ENCODE measurements at regions not wholly inside any gene's neighbourhood (a gene's known extent, or its start where the extent isn't known, plus 50 kb on each side); places are given as distances from the start of the nearest gene placed in this dataset.

DNA sequence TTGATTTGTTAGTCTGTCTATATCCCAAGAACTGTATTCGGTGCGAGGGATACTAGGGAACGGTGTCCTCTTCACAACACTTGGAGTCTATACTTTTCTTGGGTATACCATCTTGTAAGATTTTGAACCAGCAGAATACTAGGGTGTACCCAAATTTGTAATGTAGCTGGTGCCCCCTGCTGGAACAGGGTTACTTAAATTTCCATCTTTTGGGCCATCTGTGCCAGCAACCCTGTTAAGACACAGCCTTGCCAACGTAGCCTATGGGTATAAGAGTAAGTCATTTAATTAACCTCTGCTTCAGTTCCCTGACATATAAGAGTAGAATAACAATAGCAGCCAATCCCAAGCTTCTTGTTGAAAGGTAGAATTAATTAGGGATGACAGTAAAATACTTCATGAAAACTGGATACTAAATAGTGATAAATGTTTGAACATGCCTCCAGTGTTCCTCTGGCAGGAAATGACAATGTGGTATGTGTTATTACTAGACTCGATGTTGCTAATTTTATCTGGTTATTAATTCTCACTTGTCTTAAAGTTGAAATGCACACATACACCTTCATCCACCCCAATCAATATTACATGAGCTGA lies 607.6 kb downstream of the FGF9 start:
- peak in 1 of 2 donors; percentile 65 for DNase-seq (ENCODE audit: low read depth in 2 of 2)
- Histone ChIP-seq H3K27ac (ENCODE audit: insufficient read depth, low read length) (no peak overlapping the region), H3K27me3 (ENCODE audit: control insufficient read depth, insufficient read depth, low read length) (no peaks in the 10 kb centered on the region), H3K4me3 (replicated peaks in 1 of 4; ENCODE audit: control extremely low read depth in 1 of 4, insufficient read depth in 1 of 4, low read depth in 3 of 4, low read length in 4 of 4) (no peak overlapping the region), H3K79me2 (ENCODE audit: control insufficient read depth, insufficient read depth, low read length) (no peaks in the 10 kb centered on the region), H3K36me3 (ENCODE audit: control insufficient read depth, insufficient read depth, low read length) (no peaks in the 10 kb centered on the region), H2AFZ (ENCODE audit: low read length) (no peak overlapping the region), H3K4me2 (ENCODE audit: extremely low read depth, insufficient read depth, low read length) (no peak overlapping the region), H4K20me1 (ENCODE audit: control insufficient read depth, extremely low read depth, insufficient read depth, low read length) (no peaks in the 10 kb centered on the region), H3K4me1 (ENCODE audit: control insufficient read depth, extremely low read depth, insufficient read depth, low read length) (no peaks in the 10 kb centered on the region), H3K9ac (ENCODE audit: insufficient read depth, low read length) (no peak overlapping the region), H3K9me3 (ENCODE audit: control insufficient read depth, insufficient read depth, low read depth, low read length) (no peaks in the 10 kb centered on the region)
- TF ChIP-seq EZH2 (IDR thresholded peaks at IDR 0.05; ENCODE audit: low read length, missing control alignments): no peak
- TF ChIP-seq, protein P1, sequence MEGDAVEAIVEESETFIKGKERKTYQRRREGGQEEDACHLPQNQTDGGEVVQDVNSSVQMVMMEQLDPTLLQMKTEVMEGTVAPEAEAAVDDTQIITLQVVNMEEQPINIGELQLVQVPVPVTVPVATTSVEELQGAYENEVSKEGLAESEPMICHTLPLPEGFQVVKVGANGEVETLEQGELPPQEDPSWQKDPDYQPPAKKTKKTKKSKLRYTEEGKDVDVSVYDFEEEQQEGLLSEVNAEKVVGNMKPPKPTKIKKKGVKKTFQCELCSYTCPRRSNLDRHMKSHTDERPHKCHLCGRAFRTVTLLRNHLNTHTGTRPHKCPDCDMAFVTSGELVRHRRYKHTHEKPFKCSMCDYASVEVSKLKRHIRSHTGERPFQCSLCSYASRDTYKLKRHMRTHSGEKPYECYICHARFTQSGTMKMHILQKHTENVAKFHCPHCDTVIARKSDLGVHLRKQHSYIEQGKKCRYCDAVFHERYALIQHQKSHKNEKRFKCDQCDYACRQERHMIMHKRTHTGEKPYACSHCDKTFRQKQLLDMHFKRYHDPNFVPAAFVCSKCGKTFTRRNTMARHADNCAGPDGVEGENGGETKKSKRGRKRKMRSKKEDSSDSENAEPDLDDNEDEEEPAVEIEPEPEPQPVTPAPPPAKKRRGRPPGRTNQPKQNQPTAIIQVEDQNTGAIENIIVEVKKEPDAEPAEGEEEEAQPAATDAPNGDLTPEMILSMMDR (conservative IDR thresholded peaks at IDR 0.05 in 1 of 2, IDR thresholded peaks at IDR 0.05 in 1 of 2; ENCODE audit: low read depth in 1 of 2, low read length in 2 of 2): peak; percentile 40 to 52

DNA sequence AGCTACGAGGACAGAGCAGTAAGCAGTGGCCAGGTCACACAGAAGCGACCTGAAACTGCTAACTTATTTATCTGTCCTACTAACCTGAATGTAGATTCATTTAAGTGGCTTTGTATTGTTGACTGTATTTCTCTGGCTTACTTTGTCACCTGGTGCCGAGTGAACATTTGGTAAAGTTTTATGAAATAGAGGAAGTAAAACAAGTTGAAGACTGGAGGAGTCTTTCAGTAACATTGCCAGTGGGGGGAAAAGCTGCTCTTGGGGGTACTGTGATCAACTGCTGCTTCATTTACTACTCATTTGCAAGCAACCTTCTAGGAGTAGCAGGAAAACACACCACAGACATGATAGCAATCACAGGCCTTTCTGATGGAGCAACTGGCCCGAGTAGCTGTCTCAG lies 615.0 kb downstream of the FGF9 start:
- Histone ChIP-seq H2AFZ (ENCODE audit: low read length) (no peak overlapping the region), H3K36me3 (ENCODE audit: control insufficient read depth, insufficient read depth, low read length) (no peaks in the 10 kb centered on the region), H3K27ac (ENCODE audit: insufficient read depth, low read length) (no peak overlapping the region), H3K27me3 (ENCODE audit: control insufficient read depth, insufficient read depth, low read length) (no peaks in the 10 kb centered on the region), H3K4me1 (ENCODE audit: control insufficient read depth, extremely low read depth, insufficient read depth, low read length) (no peaks in the 10 kb centered on the region), H3K4me3 (replicated peaks in 1 of 4; ENCODE audit: control extremely low read depth in 1 of 4, insufficient read depth in 1 of 4, low read depth in 3 of 4, low read length in 4 of 4) (no peak overlapping the region), H3K4me2 (ENCODE audit: extremely low read depth, insufficient read depth, low read length) (no peak overlapping the region), H3K9me3 (ENCODE audit: control insufficient read depth, insufficient read depth, low read depth, low read length) (no peaks in the 10 kb centered on the region), H4K20me1 (ENCODE audit: control insufficient read depth, extremely low read depth, insufficient read depth, low read length) (no peaks in the 10 kb centered on the region), H3K9ac (ENCODE audit: insufficient read depth, low read length) (no peak overlapping the region), H3K79me2 (ENCODE audit: control insufficient read depth, insufficient read depth, low read length) (no peaks in the 10 kb centered on the region)
- TF ChIP-seq, protein P1 (conservative IDR thresholded peaks at IDR 0.05 in 1 of 2, IDR thresholded peaks at IDR 0.05 in 1 of 2; ENCODE audit: low read depth in 1 of 2, low read length in 2 of 2): no peak
- no peak for TF ChIP-seq EZH2 (IDR thresholded peaks at IDR 0.05; ENCODE audit: low read length, missing control alignments)
- no peak for DNase-seq (ENCODE audit: low read depth in 2 of 2)

DNA sequence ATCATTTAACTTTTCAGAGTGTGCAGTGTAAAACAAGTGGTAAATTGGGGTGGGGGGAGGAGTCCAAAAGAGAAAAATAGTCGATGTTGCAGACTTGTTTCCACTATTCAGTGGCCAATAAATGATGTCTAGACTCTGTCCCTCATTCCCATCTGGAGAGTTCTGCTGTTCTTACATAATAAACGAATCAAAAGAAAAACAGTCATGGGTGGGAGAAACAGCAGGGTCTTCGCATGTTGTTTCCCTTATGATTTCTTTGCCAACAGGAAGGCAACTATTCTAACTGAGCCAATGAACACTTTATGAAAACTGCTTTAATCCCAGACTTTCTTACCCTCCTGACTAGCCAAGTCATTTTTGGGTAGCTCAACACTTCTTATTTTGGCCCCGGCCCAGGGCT lies 615.5 kb downstream of the FGF9 start:
- TF ChIP-seq, protein P1 (conservative IDR thresholded peaks at IDR 0.05 in 1 of 2, IDR thresholded peaks at IDR 0.05 in 1 of 2; ENCODE audit: low read depth in 1 of 2, low read length in 2 of 2): no peak
- TF ChIP-seq EZH2 (IDR thresholded peaks at IDR 0.05; ENCODE audit: low read length, missing control alignments): no peak
- DNase-seq (ENCODE audit: low read depth in 2 of 2): no peak
- H3K4me2 ChIP-seq (ENCODE audit: extremely low read depth, insufficient read depth, low read length): no peak overlapping the region
- H3K4me1 ChIP-seq (ENCODE audit: control insufficient read depth, extremely low read depth, insufficient read depth, low read length): no peaks in the 10 kb centered on the region
- H3K9ac ChIP-seq (ENCODE audit: insufficient read depth, low read length): no peak overlapping the region
- H3K9me3 ChIP-seq (ENCODE audit: control insufficient read depth, insufficient read depth, low read depth, low read length): no peaks in the 10 kb centered on the region
- no peak overlapping the region for H3K4me3 ChIP-seq (replicated peaks in 1 of 4; ENCODE audit: control extremely low read depth in 1 of 4, insufficient read depth in 1 of 4, low read depth in 3 of 4, low read length in 4 of 4)
- H3K27ac ChIP-seq (ENCODE audit: insufficient read depth, low read length): no peak overlapping the region
- H3K36me3 ChIP-seq (ENCODE audit: control insufficient read depth, insufficient read depth, low read length): no peaks in the 10 kb centered on the region
- no peaks in the 10 kb centered on the region for H3K79me2 ChIP-seq (ENCODE audit: control insufficient read depth, insufficient read depth, low read length)
- no peaks in the 10 kb centered on the region for H3K27me3 ChIP-seq (ENCODE audit: control insufficient read depth, insufficient read depth, low read length)
- H4K20me1 ChIP-seq (ENCODE audit: control insufficient read depth, extremely low read depth, insufficient read depth, low read length): no peaks in the 10 kb centered on the region
- H2AFZ ChIP-seq (ENCODE audit: low read length): no peak overlapping the region
